ENCODE measurements at regions not wholly inside any gene's neighbourhood (a gene's known extent, or its start where the extent isn't known, plus 50 kb on each side); places are given as distances from the start of the nearest gene placed in this dataset.

GRCh38 chr1:201618389-201618788 is 79.5 kb downstream of the NAV1 start:
- intact Hi-C loops (cut with DNase I): no loop called here
- no peak for TF ChIP-seq POLR2A (IDR thresholded peaks at IDR 0.05)
- TF ChIP-seq, protein P1, sequence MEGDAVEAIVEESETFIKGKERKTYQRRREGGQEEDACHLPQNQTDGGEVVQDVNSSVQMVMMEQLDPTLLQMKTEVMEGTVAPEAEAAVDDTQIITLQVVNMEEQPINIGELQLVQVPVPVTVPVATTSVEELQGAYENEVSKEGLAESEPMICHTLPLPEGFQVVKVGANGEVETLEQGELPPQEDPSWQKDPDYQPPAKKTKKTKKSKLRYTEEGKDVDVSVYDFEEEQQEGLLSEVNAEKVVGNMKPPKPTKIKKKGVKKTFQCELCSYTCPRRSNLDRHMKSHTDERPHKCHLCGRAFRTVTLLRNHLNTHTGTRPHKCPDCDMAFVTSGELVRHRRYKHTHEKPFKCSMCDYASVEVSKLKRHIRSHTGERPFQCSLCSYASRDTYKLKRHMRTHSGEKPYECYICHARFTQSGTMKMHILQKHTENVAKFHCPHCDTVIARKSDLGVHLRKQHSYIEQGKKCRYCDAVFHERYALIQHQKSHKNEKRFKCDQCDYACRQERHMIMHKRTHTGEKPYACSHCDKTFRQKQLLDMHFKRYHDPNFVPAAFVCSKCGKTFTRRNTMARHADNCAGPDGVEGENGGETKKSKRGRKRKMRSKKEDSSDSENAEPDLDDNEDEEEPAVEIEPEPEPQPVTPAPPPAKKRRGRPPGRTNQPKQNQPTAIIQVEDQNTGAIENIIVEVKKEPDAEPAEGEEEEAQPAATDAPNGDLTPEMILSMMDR (IDR thresholded peaks at IDR 0.05): no peak
- Histone ChIP-seq H3K27ac (no peak overlapping the region), H3K9me3 (replicated peaks in 1 of 3) (no peaks in the 10 kb centered on the region), H3K4me3 (no peak overlapping the region), H3K36me3 (replicated peaks in 1 of 2) (no peaks in the 10 kb centered on the region), H3K4me1 (replicated peaks in 1 of 2) (no peaks in the 10 kb centered on the region), H3K27me3 (no peaks in the 10 kb centered on the region)
- no peak for DNase-seq
- 86 to 97% (median 94%) methylated on average over 3 of the region's 3 CpGs for WGBS, 4 donors

DNA sequence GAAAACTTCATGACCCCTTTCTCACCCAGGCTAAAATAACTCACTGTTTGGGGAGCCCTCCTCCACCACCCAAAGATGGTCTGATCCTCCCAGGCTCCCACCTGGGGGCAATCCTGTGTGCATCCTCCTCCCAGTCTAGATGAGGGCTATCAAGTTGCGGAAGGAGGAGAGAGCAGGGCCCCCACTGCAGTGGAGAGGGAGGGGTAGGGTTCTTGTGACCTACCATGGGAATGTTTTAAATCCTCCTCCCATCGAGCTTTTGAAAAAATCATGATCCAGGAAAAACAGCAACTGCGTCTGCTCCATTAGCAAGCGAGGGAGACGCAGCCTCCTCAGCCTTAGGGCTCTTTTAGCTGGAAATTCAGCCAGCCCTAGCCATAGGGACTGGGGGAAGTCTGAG is 80.0 kb downstream of the NAV1 start:
- Histone ChIP-seq H3K4me3 (no peak overlapping the region), H3K27ac (no peak overlapping the region), H3K4me1 (replicated peaks in 1 of 2) (no peaks in the 10 kb centered on the region), H3K9me3 (replicated peaks in 1 of 3) (no peaks in the 10 kb centered on the region), H3K36me3 (replicated peaks in 1 of 2) (no peaks in the 10 kb centered on the region), H3K27me3 (no peaks in the 10 kb centered on the region)
- DNase-seq: no peak
- intact Hi-C loops (cut with DNase I): no loop called here
- no peak for TF ChIP-seq POLR2A (IDR thresholded peaks at IDR 0.05)
- TF ChIP-seq, protein P1 (IDR thresholded peaks at IDR 0.05): no peak
- 83 to 98% (median 91%) methylated on average over 5 of the region's 5 CpGs for WGBS, 4 donors

- Histone ChIP-seq H3K27me3 (no peaks in the 10 kb centered on the region), H3K36me3 (replicated peaks in 1 of 2) (no peaks in the 10 kb centered on the region), H3K4me1 (replicated peaks in 1 of 2) (no peaks in the 10 kb centered on the region), H3K9me3 (replicated peaks in 1 of 3) (no peaks in the 10 kb centered on the region), H3K4me3 (no peak overlapping the region), H3K27ac (no peak overlapping the region)
- TF ChIP-seq, protein P1 (IDR thresholded peaks at IDR 0.05): no peak
- intact Hi-C loops (cut with DNase I): no loop called here
- 92 to 93% (median 93%) methylated on average over 1 of the region's 1 CpG for WGBS, 4 donors
- DNase-seq: no peak
Measured at GRCh38 chr1:201619513-201619912, 80.6 kb downstream of the NAV1 start.

GRCh38 chr1:201622353-201622752 is 83.4 kb downstream of the NAV1 start:
- Histone ChIP-seq H3K27me3 (no peaks in the 10 kb centered on the region), H3K9me3 (replicated peaks in 1 of 3) (no peaks in the 10 kb centered on the region), H3K36me3 (replicated peaks in 1 of 2) (no peaks in the 10 kb centered on the region), H3K4me1 (replicated peaks in 1 of 2) (peaks cover 0 to 6% of the 10 kb centered on the region in 2 donors), H3K27ac (no peak overlapping the region), H3K4me3 (no peak overlapping the region)
- DNase-seq: no peak
- TF ChIP-seq POLR2A (IDR thresholded peaks at IDR 0.05): no peak
- TF ChIP-seq, protein P1 (IDR thresholded peaks at IDR 0.05): no peak
- intact Hi-C loops (cut with DNase I): no loop called here
- WGBS, 4 donors: 74 to 91% (median 79%) methylated on average over 4 of the region's 4 CpGs
